ENCODE measurements at regions not wholly inside any gene's neighbourhood (a gene's known extent, or its start where the extent isn't known, plus 50 kb on each side); places are given as distances from the start of the nearest gene placed in this dataset.

DNA sequence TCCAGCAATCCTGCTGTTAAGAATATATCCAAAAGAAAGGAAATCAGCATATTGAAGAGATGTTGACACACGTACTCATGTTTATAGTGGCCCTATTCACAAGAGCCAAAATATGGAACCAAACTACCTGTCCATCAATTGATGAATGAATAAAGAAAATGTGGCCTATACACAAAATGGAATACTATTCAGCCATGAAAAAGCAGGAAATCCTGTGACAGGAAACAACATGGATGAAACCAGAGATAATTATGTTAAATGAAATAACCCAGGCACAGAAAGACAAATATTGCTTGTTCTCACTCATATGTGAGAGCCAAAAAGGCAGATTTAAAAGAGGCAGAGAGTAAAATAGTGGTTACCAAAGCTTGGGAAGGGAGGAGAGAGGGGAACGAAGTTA, 127.1 kb downstream of the KCNJ2 start:
- H3K36me3 ChIP-seq: no peaks in the 10 kb centered on the region
- DNase-seq (ENCODE audit: extremely low spot score in 2 of 2): no peak
- H3K27ac ChIP-seq: no peak overlapping the region
- H3K4me1 ChIP-seq: no peaks in the 10 kb centered on the region
- H3K9me3 ChIP-seq: no peaks in the 10 kb centered on the region
- TF ChIP-seq POLR2AphosphoS5 (IDR thresholded peaks at IDR 0.05; ENCODE audit: insufficient read depth in 1 of 2, low read depth in 1 of 2): no peak
- TF ChIP-seq, protein P1, sequence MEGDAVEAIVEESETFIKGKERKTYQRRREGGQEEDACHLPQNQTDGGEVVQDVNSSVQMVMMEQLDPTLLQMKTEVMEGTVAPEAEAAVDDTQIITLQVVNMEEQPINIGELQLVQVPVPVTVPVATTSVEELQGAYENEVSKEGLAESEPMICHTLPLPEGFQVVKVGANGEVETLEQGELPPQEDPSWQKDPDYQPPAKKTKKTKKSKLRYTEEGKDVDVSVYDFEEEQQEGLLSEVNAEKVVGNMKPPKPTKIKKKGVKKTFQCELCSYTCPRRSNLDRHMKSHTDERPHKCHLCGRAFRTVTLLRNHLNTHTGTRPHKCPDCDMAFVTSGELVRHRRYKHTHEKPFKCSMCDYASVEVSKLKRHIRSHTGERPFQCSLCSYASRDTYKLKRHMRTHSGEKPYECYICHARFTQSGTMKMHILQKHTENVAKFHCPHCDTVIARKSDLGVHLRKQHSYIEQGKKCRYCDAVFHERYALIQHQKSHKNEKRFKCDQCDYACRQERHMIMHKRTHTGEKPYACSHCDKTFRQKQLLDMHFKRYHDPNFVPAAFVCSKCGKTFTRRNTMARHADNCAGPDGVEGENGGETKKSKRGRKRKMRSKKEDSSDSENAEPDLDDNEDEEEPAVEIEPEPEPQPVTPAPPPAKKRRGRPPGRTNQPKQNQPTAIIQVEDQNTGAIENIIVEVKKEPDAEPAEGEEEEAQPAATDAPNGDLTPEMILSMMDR (IDR thresholded peaks at IDR 0.05): no peak
- TF ChIP-seq POLR2A (IDR thresholded peaks at IDR 0.05): no peak
- no peak overlapping the region for H3K4me3 ChIP-seq
- no peaks in the 10 kb centered on the region for H3K27me3 ChIP-seq
- intact Hi-C loops (cut with DNase I): no loop called here

DNA sequence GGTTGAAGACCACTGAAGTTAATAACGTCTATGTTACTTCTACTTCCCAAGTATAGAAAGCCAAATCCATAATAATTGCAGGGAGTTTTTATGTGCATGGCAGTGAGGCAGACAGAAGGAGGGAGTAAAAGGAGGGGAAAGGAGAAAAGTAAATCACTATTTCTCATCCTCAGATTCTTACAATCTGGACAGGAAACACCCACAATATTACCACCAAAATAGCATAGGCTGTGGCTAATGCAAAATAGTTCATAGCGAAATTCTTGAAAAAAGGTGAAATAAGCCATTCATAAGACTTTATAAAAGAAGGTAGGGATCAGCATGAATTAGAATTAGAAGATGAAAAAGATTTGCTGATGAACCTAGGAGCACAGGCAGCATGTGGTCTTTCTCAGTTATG, 128.1 kb downstream of the KCNJ2 start:
- Histone ChIP-seq H3K9me3 (no peaks in the 10 kb centered on the region), H3K27me3 (no peaks in the 10 kb centered on the region), H3K36me3 (no peaks in the 10 kb centered on the region), H3K4me3 (no peak overlapping the region), H3K27ac (no peak overlapping the region), H3K4me1 (no peaks in the 10 kb centered on the region)
- intact Hi-C loops (cut with DNase I): no loop called here
- TF ChIP-seq POLR2AphosphoS5 (IDR thresholded peaks at IDR 0.05; ENCODE audit: insufficient read depth in 1 of 2, low read depth in 1 of 2) (no peak), POLR2A (IDR thresholded peaks at IDR 0.05) (no peak)
- TF ChIP-seq, protein P1 (IDR thresholded peaks at IDR 0.05): no peak
- no peak for DNase-seq (ENCODE audit: extremely low spot score in 2 of 2)

DNA sequence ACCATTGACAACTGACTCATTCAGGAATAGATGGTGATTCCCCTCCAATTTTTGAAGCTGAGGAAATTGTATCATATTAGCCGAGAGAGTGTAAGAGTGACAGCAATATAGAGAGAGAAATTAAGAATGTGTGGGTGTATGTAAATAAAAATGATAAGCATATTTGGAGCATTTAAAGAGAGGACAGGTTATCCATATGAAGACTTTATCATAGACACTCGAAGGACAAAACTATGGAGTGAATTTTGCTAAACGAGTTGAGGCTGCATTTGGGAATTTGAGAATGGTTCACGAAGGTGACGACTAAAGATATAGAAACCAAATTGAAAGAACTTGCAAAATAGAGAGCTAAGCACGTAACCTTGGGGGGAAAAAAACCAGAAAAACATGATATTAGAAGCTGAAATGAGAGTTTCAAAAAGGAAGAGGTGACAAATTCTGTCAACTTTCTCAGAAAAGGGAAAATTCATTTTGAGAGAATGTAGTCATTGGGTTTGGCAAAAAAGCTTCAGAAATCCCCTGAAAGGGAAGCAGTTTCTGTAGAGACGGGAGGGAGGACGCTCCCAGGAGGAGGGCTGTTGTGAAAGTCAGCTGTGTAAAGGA, 129.7 kb downstream of the KCNJ2 start:
- no peak overlapping the region for H3K4me3 ChIP-seq
- intact Hi-C loops (cut with DNase I): no loop called here
- no peak for DNase-seq (ENCODE audit: extremely low spot score in 2 of 2)
- H3K27me3 ChIP-seq: no peaks in the 10 kb centered on the region
- no peak overlapping the region for H3K27ac ChIP-seq
- H3K36me3 ChIP-seq: no peaks in the 10 kb centered on the region
- H3K4me1 ChIP-seq: no peaks in the 10 kb centered on the region
- TF ChIP-seq, protein P1 (IDR thresholded peaks at IDR 0.05): no peak
- TF ChIP-seq POLR2AphosphoS5 (IDR thresholded peaks at IDR 0.05; ENCODE audit: insufficient read depth in 1 of 2, low read depth in 1 of 2) (no peak), POLR2A (IDR thresholded peaks at IDR 0.05) (no peak)
- H3K9me3 ChIP-seq: no peaks in the 10 kb centered on the region

DNA sequence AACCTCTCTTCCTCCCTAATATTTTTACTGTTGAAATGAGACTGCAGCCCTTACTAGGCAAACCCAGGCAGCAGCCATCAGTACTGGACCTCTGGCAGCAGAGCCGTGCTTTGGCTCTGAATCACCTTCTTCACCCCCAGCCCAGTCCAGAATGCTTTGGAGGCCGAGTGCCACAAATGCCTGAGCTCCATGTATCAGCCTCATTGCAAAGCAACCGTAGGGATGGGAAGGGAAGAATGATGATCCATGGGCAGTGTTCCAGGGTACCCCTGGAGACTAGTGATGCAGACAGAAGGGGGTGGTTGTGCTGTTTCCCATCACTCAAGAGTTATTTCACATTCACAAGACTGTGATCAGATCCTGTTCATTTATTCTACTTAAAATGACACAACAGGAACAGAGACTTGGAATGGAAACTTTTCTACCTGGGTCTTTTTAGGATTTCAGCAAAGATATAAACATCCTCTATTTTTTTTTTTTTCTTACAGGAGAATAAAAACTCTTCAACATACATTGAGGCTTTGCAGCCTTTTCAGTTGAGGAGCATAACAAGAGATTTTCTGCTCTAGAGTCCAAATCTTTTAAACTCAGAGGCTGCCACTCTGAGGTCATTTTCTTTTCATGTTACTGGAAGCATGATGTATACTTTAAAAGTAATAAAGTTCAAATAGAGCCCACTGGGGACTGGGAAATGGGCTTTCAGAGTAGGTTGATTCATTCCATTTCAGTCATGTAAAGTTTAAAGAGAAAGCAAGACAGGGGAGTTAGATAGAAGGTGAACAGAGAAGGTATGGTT, 138.3 kb downstream of the KCNJ2 start:
- Histone ChIP-seq H3K4me1 (no peaks in the 10 kb centered on the region), H3K27ac (no peak overlapping the region), H3K27me3 (no peaks in the 10 kb centered on the region), H3K4me3 (no peak overlapping the region), H3K9me3 (no peaks in the 10 kb centered on the region), H3K36me3 (no peaks in the 10 kb centered on the region)
- TF ChIP-seq POLR2A (IDR thresholded peaks at IDR 0.05): no peak
- TF ChIP-seq, protein P1 (IDR thresholded peaks at IDR 0.05): no peak
- no peak for TF ChIP-seq POLR2AphosphoS5 (IDR thresholded peaks at IDR 0.05; ENCODE audit: insufficient read depth in 1 of 2, low read depth in 1 of 2)
- intact Hi-C loops (cut with DNase I): no loop called here
- no peak for DNase-seq (ENCODE audit: extremely low spot score in 2 of 2)

DNA sequence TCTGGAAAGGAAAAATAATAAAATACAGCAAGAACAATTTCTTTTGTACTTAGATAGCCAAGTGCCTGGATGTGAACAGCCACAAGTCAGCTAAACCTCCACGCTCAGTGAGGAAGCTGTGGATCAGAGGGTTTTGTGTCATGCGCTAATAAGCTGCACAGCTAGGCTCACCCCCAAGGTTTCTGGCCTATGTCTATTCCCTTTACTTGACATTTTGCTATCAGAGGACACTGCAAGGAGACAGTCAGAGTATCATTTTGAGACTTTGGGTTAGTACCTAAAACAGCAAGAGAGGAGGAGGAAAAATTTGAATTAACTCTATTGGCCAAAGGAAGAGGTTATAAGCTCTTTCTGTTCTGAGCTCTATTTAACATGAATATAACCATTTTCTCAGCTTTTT, 139.3 kb downstream of the KCNJ2 start:
- no peaks in the 10 kb centered on the region for H3K36me3 ChIP-seq
- intact Hi-C loops (cut with DNase I): no loop called here
- H3K27ac ChIP-seq: no peak overlapping the region
- no peaks in the 10 kb centered on the region for H3K27me3 ChIP-seq
- no peak overlapping the region for H3K4me3 ChIP-seq
- H3K9me3 ChIP-seq: no peaks in the 10 kb centered on the region
- no peak for TF ChIP-seq POLR2AphosphoS5 (IDR thresholded peaks at IDR 0.05; ENCODE audit: insufficient read depth in 1 of 2, low read depth in 1 of 2)
- no peak for TF ChIP-seq POLR2A (IDR thresholded peaks at IDR 0.05)
- TF ChIP-seq, protein P1 (IDR thresholded peaks at IDR 0.05): no peak
- H3K4me1 ChIP-seq: no peaks in the 10 kb centered on the region
- DNase-seq (ENCODE audit: extremely low spot score in 2 of 2): no peak

Measured in vagina (tissue), 2 donors.